CD14-positive monocyte (primary cell): ENCODE measurements at regions not wholly inside any gene's neighbourhood (a gene's known extent, or its start where the extent isn't known, plus 50 kb on each side); places are given as distances from the start of the nearest gene placed in this dataset.

Source experiments
- DNase-seq, 3 donors: peaks; one replicate each; pipeline ENCODE4 v3.0.0-alpha.2; 2011 to 2022
- H2AFZ ChIP-seq: 2 replicates; pipeline ENCODE4 v1.6.0; 2012; ENCODE audit warnings: mild to moderate bottlenecking, low read depth, low read length, inconsistent platforms; ENCODE audit not compliant: insufficient read depth, poor library complexity, severe bottlenecking
- H3K27ac ChIP-seq, 2 donors: 1 replicate in 1 of 2; 2 replicates in 1 of 2; pipeline ENCODE4 v1.5.1; 2012 to 2013; ENCODE audit warnings: low read length in 2 of 2, control low read depth in 1 of 2, inconsistent platforms in 1 of 2, low read depth in 1 of 2, mild to moderate bottlenecking in 1 of 2
- H3K27me3 ChIP-seq, 2 donors: one replicate each; pipeline versions ENCODE4 v1.6.0 to v1.6.1; 2011 to 2013; ENCODE audit warnings: low read length in 2 of 2; ENCODE audit not compliant: control insufficient read depth in 2 of 2, insufficient read depth in 2 of 2
- H3K36me3 ChIP-seq, 2 donors: replicated peaks in 1 of 2; 1 replicate in 1 of 2; 2 replicates in 1 of 2; pipeline versions ENCODE4 v1.5.1 to v1.6.1; 2012 to 2013; ENCODE audit warnings: low read length in 2 of 2, control low read depth in 1 of 2, inconsistent platforms in 1 of 2, mild to moderate bottlenecking in 1 of 2; ENCODE audit not compliant: insufficient read depth in 2 of 2, control insufficient read depth in 1 of 2
- H3K4me1 ChIP-seq, 2 donors: 1 replicate in 1 of 2; 2 replicates in 1 of 2; pipeline versions ENCODE4 v1.5.1 to v1.6.1; 2012 to 2013; ENCODE audit warnings: low read length in 2 of 2, control low read depth in 1 of 2, inconsistent platforms in 1 of 2, mild to moderate bottlenecking in 1 of 2, moderate library complexity in 1 of 2; ENCODE audit not compliant: insufficient read depth in 2 of 2, control insufficient read depth in 1 of 2
- H3K4me2 ChIP-seq: replicated peaks from 2 replicates; pipeline ENCODE3; 2012; ENCODE audit warnings: low read length, moderate library complexity, mild to moderate bottlenecking; ENCODE audit not compliant: poor library complexity, severe bottlenecking; ENCODE audit errors: extremely low read depth
- H3K4me3 ChIP-seq, 3 experiments: fragments of 200-600 bp in 1 of 3; sonication (generic) in 1 of 3; replicated peaks in 1 of 3; 1 replicate in 2 of 3; 2 replicates in 1 of 3; pipeline ENCODE4 v1.5.1; 2011 to 2013; ENCODE audit warnings: low read length in 3 of 3, mild to moderate bottlenecking in 3 of 3, control low read depth in 2 of 3, low read depth in 2 of 3, inconsistent platforms in 1 of 3, moderate library complexity in 1 of 3
- H3K79me2 ChIP-seq: 2 replicates; pipeline ENCODE4 v1.6.0; 2012; ENCODE audit warnings: mild to moderate bottlenecking, control low read depth, inconsistent platforms, low read length, moderate library complexity; ENCODE audit not compliant: insufficient read depth
- H3K9ac ChIP-seq: 2 replicates; pipeline ENCODE4 v1.6.0; 2017; ENCODE audit warnings: low read length, mild to moderate bottlenecking; ENCODE audit not compliant: insufficient read depth, poor library complexity, severe bottlenecking
- H3K9me3 ChIP-seq, 2 donors: replicated peaks in 1 of 2; 1 replicate in 1 of 2; 2 replicates in 1 of 2; pipeline versions ENCODE4 v1.5.1 to v1.6.1; 2012 to 2013; ENCODE audit warnings: low read length in 2 of 2, control low read depth in 1 of 2; ENCODE audit not compliant: control insufficient read depth in 1 of 2, insufficient read depth in 1 of 2
- H4K20me1 ChIP-seq: 2 replicates; pipeline ENCODE4 v1.6.0; 2012; ENCODE audit warnings: mild to moderate bottlenecking, low read length, control low read depth, moderate library complexity; ENCODE audit not compliant: insufficient read depth
- H3K27ac Mint-ChIP-seq, 7 donors: one replicate each; pipeline ENCODE4 v1.8.0; 2020; ENCODE audit warnings: mild to moderate bottlenecking in 7 of 7, mixed read lengths in 7 of 7, moderate library complexity in 6 of 7, inconsistent platforms in 2 of 7
- H3K27me3 Mint-ChIP-seq, 3 donors: one replicate each; pipeline ENCODE4 v1.8.0; 2021 to 2022; ENCODE audit warnings: low read depth in 3 of 3, mild to moderate bottlenecking in 3 of 3, mixed read lengths in 3 of 3, moderate library complexity in 3 of 3, inconsistent platforms in 1 of 3
- H3K36me3 Mint-ChIP-seq, 2 donors: one replicate each; pipeline ENCODE4 v1.8.0; 2020; ENCODE audit warnings: mixed read lengths in 2 of 2, inconsistent platforms in 1 of 2, mild to moderate bottlenecking in 1 of 2
- H3K4me1 Mint-ChIP-seq: one replicate; pipeline ENCODE4 v1.8.0; 2020; ENCODE audit warnings: mild to moderate bottlenecking, mixed read lengths
- H3K4me3 Mint-ChIP-seq, 2 donors: one replicate each; pipeline ENCODE4 v1.8.0; 2020; ENCODE audit warnings: mild to moderate bottlenecking in 2 of 2, mixed read lengths in 2 of 2, moderate library complexity in 1 of 2
- H3K9me3 Mint-ChIP-seq, 7 donors: one replicate each; pipeline ENCODE4 v1.8.0; 2020 to 2022; ENCODE audit warnings: mixed read lengths in 7 of 7, mild to moderate bottlenecking in 6 of 7, moderate library complexity in 6 of 7, inconsistent platforms in 2 of 7
- CTCF ChIP-seq: fragments of 200-600 bp; IDR thresholded peaks from one replicate; pipeline ENCODE4 v1.8.0; 2022; ENCODE audit warnings: antibody characterized with exemption, mild to moderate bottlenecking
- WGBS: methylation state at CpG from one replicate; pipeline ENCODE4 v1.1.5; 2013; ENCODE audit warnings: missing lambda C conversion rate; ENCODE audit not compliant: insufficient coverage; 5-methylcytosine and 5-hydroxymethylcytosine counted together
- intact Hi-C, 2 donors: fragments of 100-400 bp; cut with micrococcal nuclease; formaldehyde crosslinking; loops; one replicate each; pipeline versions ENCODE4 v1.15.0 to v1.15.1; 2023

GRCh38 chr2:220936641-220937197 is 635.4 kb downstream of the EPHA4 start:
- Histone ChIP-seq H3K9ac (no peak overlapping the region), H3K4me1 (no peaks in the 10 kb centered on the region), H3K27ac (no peak overlapping the region), H4K20me1 (no peaks in the 10 kb centered on the region), H3K27me3 (no peaks in the 10 kb centered on the region), H3K4me2 (no peak overlapping the region), H3K9me3 (peaks cover 0 to 12% of the 10 kb centered on the region in 2 donors), H3K36me3 (no peaks in the 10 kb centered on the region), H3K4me3 (no peak overlapping the region), H3K79me2 (no peaks in the 10 kb centered on the region), H2AFZ (no peak overlapping the region)
- Mint-ChIP-seq H3K9me3 (peaks cover under 1 to 11% (median 5%) of the 10 kb centered on the region in 7 donors), H3K27ac (no peak overlapping the region), H3K4me3 (no peak overlapping the region), H3K4me1 (no peaks in the 10 kb centered on the region), H3K27me3 (peaks cover 0 to 1% (median 0%) of the 10 kb centered on the region in 3 donors), H3K36me3 (no peaks in the 10 kb centered on the region)
- intact Hi-C loops: no loop called here
- TF ChIP-seq CTCF: no peak
- no peak for DNase-seq
- 90% methylated on average over 2 of the region's 4 CpGs for WGBS

- Histone ChIP-seq H3K27me3 (no peaks in the 10 kb centered on the region), H3K79me2 (no peaks in the 10 kb centered on the region), H2AFZ (no peak overlapping the region), H3K4me2 (no peak overlapping the region), H3K4me1 (no peaks in the 10 kb centered on the region), H3K27ac (no peak overlapping the region), H3K4me3 (no peak overlapping the region), H3K36me3 (no peaks in the 10 kb centered on the region), H3K9ac (no peak overlapping the region), H4K20me1 (no peaks in the 10 kb centered on the region), H3K9me3 (peaks cover 0 to 12% of the 10 kb centered on the region in 2 donors)
- Mint-ChIP-seq H3K4me3 (no peak overlapping the region), H3K27ac (no peak overlapping the region), H3K36me3 (no peaks in the 10 kb centered on the region), H3K4me1 (no peaks in the 10 kb centered on the region), H3K27me3 (peaks cover 0 to 1% (median 0%) of the 10 kb centered on the region in 3 donors), H3K9me3 (peaks cover 2 to 12% (median 5%) of the 10 kb centered on the region in 7 donors)
- no peak for TF ChIP-seq CTCF
- DNase-seq: no peak
- intact Hi-C loops: no loop called here
- WGBS: no CpG with 5 or more reads among the region's 1 CpG
Observed at GRCh38 chr2:220937245-220937644, 634.9 kb downstream of the EPHA4 start.
